Epithelial cell of proximal tubule (primary cell): ENCODE measurements at regions not wholly inside any gene's neighbourhood (a gene's known extent, or its start where the extent isn't known, plus 50 kb on each side); places are given as distances from the start of the nearest gene placed in this dataset.

ENCODE experiments used
- DNase-seq: peaks from one replicate; pipeline ENCODE4 v3.0.0-alpha.2; 2011; ENCODE audit warnings: low read depth
- H3K4me3 ChIP-seq: 2 replicates; pipeline ENCODE4 v1.5.1; 2011; ENCODE audit warnings: low read depth, mild to moderate bottlenecking, low read length
- TF ChIP-seq, protein P1 (sequence below): conservative IDR thresholded peaks from 2 replicates; pipeline ENCODE4 v1.5.1; 2012; ENCODE audit warnings: low read depth, mild to moderate bottlenecking, low read length

GRCh38 chr6:968791-969190 is 275.9 kb upstream of the EXOC2 start:
- H3K4me3 ChIP-seq: no peak overlapping the region
- TF ChIP-seq, protein P1, sequence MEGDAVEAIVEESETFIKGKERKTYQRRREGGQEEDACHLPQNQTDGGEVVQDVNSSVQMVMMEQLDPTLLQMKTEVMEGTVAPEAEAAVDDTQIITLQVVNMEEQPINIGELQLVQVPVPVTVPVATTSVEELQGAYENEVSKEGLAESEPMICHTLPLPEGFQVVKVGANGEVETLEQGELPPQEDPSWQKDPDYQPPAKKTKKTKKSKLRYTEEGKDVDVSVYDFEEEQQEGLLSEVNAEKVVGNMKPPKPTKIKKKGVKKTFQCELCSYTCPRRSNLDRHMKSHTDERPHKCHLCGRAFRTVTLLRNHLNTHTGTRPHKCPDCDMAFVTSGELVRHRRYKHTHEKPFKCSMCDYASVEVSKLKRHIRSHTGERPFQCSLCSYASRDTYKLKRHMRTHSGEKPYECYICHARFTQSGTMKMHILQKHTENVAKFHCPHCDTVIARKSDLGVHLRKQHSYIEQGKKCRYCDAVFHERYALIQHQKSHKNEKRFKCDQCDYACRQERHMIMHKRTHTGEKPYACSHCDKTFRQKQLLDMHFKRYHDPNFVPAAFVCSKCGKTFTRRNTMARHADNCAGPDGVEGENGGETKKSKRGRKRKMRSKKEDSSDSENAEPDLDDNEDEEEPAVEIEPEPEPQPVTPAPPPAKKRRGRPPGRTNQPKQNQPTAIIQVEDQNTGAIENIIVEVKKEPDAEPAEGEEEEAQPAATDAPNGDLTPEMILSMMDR: no peak
- no peak for DNase-seq

DNA sequence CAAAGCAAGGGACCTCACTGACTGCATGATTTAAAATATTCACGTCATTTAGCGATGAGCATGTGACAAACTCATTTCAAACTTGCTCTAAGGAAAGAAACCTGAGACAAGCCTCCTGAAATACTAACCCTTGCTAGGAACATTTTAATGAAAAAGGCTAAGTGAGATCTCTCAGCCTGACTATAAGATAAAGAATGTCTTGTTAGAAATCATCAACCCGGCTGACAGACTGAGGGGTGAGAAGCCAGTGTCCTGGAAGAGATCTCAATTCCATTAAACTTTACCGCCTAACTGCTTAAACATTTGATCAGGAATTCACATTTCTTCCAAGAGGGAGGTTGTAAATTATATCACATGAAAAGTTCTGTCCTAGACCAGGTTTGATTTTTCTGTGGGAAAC is 274.8 kb upstream of the EXOC2 start:
- TF ChIP-seq, protein P1: no peak
- DNase-seq: no peak
- no peak overlapping the region for H3K4me3 ChIP-seq

GRCh38 chr6:965343-965742 is 272.4 kb upstream of the EXOC2 start:
- TF ChIP-seq, protein P1: no peak
- no peak overlapping the region for H3K4me3 ChIP-seq
- no peak for DNase-seq

DNA sequence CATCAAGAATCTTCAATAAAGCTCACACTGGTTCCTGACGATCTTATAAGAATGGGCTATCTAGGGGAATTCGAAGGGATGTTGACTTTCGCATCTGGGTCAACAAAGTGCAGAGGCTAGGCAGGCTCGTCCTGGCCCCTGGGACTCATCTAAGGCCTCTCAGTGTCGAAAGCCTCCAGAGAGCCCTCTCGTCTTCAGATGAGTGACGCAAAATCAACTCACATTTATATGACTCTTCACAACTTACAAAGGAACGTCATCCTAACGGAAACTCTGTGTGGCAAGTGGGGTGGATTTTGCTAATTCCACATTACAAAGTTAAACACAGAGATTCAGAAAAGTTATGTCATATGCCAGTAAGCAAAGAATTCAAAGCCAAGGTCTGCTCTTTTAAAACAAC is 270.5 kb upstream of the EXOC2 start:
- DNase-seq: no peak
- TF ChIP-seq, protein P1: no peak
- H3K4me3 ChIP-seq: no peak overlapping the region

DNA sequence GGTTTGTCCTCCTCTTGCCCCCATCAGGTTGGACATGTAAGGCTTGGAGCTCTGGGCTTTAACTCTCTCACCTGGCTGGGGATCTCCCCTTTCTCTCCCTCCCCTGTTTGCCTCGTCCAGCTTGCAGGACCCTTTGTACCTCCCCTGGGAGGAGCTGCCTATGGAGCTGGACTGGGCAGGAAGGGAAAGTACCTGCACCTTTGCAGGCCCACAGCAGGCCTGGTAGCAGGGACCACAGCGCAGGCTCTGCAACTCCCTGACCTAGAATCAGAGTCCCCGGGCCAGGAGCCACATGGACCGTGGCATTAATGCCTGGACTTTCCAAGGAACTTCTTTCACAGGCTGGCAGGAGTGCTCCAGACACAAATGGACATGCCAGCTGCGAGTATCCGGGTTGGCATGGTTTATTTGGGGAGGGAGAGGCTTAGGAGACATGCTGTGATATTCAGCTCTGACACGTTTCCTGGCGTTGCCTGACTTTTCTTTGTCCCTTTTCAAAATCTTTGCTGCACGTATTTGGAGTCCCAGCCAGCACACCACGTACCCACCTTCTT is 268.5 kb upstream of the EXOC2 start:
- TF ChIP-seq, protein P1: no peak
- no peak overlapping the region for H3K4me3 ChIP-seq
- DNase-seq: no peak

- TF ChIP-seq, protein P1: no peak
- no peak for DNase-seq
- no peak overlapping the region for H3K4me3 ChIP-seq
Measured at GRCh38 chr6:960356-960755, 267.4 kb upstream of the EXOC2 start.

GRCh38 chr6:958488-958887 is 265.5 kb upstream of the EXOC2 start:
- H3K4me3 ChIP-seq: no peak overlapping the region
- TF ChIP-seq, protein P1: no peak
- DNase-seq: no peak
